ENCODE measurements at regions not wholly inside any gene's neighbourhood (a gene's known extent, or its start where the extent isn't known, plus 50 kb on each side); places are given as distances from the start of the nearest gene placed in this dataset.

DNA sequence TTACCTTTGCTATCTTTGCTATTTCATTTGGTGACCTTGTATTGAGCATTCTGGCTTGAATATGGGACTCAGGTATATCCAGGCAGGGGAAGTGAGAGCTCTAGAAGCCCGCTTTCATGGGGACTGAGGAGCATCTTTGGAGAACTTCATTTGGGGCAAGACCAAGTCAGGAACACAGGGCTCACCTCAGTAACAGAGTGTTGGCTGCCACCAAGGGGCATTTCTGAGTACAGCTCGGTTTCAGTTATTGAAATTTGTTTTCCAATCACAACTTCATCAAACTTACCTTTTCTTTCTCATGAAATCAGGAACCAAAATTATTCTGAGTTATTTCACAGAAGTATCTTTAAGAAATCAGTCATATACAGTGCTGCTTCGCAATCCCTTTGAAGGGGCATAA lies 337.2 kb downstream of the C7orf25 start:
- TF ChIP-seq JUND (IDR thresholded peaks at IDR 0.05) (no peak), SIN3A (IDR thresholded peaks at IDR 0.05; ENCODE audit: borderline replicate concordance, low read depth, low read length) (no peak), RCOR1 (IDR thresholded peaks at IDR 0.05; ENCODE audit: low read length) (no peak), POLR2AphosphoS5 (IDR thresholded peaks at IDR 0.05; ENCODE audit: low read depth, low read length) (no peak)
- TF ChIP-seq, protein P1, sequence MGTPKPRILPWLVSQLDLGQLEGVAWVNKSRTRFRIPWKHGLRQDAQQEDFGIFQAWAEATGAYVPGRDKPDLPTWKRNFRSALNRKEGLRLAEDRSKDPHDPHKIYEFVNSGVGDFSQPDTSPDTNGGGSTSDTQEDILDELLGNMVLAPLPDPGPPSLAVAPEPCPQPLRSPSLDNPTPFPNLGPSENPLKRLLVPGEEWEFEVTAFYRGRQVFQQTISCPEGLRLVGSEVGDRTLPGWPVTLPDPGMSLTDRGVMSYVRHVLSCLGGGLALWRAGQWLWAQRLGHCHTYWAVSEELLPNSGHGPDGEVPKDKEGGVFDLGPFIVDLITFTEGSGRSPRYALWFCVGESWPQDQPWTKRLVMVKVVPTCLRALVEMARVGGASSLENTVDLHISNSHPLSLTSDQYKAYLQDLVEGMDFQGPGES (IDR thresholded peaks at IDR 0.05; ENCODE audit: low read depth, low read length), result no peak

Measured in SK-N-SH (cell line).